ENCODE measurements at regions not wholly inside any gene's neighbourhood (a gene's known extent, or its start where the extent isn't known, plus 50 kb on each side); places are given as distances from the start of the nearest gene placed in this dataset.

GRCh38 chr10:128237710-128238109 is 111.5 kb upstream of the MKI67 start:
- no peak for TF ChIP-seq CTCF (IDR thresholded peaks at IDR 0.05)
- no peak for TF ChIP-seq POLR2A (IDR thresholded peaks at IDR 0.05)

Measured in uterus (tissue), 2 donors.